ENCODE measurements at regions not wholly inside any gene's neighbourhood (a gene's known extent, or its start where the extent isn't known, plus 50 kb on each side); places are given as distances from the start of the nearest gene placed in this dataset.

DNA sequence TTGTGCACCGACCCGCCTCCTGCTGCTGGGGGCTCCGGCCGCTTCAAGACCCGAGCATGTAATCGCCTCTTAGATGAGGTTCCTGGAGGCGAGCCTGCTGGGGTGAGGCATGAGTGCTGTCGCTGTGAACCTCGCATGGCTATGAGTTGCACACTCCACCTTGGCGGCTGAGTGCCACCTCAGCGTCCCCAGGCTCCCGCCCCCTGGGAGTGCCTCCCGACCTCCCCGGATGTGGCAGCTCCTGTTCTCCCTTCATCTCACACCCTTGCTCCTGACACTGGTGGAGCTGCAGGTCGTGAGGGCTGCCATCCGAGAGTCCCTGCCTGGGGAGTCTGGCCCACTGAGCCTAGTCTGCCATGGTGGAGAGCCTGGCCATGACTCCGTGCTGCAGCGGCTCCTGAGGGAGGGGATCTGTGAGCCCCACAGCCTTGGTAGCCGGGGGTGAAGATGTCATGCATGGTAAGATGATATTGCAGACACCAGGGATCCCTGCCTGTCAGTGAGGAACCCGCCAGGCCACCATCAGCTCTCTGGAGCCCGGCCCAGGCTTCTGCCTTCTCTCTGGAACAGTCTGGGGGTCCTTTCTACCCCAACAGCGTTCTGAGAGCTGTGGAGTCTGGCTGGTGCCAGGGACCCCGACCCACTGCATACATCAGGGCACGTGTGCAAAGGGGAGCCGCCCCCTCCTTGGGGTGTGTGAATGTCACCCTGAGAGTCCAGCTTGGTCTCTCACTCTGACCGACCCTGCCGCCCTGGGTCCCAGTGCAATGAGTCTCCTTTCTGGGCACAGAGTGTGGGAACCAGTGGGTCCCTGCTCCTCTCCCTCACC lies 61.6 kb upstream of the HS6ST1 start:
- DNase-seq (ENCODE audit: low read depth in 1 of 2, low spot score in 1 of 2): no peak
- Histone ChIP-seq H3K4me3 (replicated peaks; ENCODE audit: insufficient read depth, low read length) (no peak overlapping the region), H3K27ac (replicated peaks) (no peak overlapping the region), H3K27me3 (ENCODE audit: insufficient read depth, poor library complexity, severe bottlenecking) (no peaks in the 10 kb centered on the region)
- TF ChIP-seq, protein P1, sequence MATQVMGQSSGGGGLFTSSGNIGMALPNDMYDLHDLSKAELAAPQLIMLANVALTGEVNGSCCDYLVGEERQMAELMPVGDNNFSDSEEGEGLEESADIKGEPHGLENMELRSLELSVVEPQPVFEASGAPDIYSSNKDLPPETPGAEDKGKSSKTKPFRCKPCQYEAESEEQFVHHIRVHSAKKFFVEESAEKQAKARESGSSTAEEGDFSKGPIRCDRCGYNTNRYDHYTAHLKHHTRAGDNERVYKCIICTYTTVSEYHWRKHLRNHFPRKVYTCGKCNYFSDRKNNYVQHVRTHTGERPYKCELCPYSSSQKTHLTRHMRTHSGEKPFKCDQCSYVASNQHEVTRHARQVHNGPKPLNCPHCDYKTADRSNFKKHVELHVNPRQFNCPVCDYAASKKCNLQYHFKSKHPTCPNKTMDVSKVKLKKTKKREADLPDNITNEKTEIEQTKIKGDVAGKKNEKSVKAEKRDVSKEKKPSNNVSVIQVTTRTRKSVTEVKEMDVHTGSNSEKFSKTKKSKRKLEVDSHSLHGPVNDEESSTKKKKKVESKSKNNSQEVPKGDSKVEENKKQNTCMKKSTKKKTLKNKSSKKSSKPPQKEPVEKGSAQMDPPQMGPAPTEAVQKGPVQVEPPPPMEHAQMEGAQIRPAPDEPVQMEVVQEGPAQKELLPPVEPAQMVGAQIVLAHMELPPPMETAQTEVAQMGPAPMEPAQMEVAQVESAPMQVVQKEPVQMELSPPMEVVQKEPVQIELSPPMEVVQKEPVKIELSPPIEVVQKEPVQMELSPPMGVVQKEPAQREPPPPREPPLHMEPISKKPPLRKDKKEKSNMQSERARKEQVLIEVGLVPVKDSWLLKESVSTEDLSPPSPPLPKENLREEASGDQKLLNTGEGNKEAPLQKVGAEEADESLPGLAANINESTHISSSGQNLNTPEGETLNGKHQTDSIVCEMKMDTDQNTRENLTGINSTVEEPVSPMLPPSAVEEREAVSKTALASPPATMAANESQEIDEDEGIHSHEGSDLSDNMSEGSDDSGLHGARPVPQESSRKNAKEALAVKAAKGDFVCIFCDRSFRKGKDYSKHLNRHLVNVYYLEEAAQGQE (IDR thresholded peaks at IDR 0.05; ENCODE audit: insufficient replicate concordance, low read depth): no peak
- TF ChIP-seq GABPA (IDR thresholded peaks at IDR 0.05; ENCODE audit: low read depth): no peak
- TF ChIP-seq, protein P2, sequence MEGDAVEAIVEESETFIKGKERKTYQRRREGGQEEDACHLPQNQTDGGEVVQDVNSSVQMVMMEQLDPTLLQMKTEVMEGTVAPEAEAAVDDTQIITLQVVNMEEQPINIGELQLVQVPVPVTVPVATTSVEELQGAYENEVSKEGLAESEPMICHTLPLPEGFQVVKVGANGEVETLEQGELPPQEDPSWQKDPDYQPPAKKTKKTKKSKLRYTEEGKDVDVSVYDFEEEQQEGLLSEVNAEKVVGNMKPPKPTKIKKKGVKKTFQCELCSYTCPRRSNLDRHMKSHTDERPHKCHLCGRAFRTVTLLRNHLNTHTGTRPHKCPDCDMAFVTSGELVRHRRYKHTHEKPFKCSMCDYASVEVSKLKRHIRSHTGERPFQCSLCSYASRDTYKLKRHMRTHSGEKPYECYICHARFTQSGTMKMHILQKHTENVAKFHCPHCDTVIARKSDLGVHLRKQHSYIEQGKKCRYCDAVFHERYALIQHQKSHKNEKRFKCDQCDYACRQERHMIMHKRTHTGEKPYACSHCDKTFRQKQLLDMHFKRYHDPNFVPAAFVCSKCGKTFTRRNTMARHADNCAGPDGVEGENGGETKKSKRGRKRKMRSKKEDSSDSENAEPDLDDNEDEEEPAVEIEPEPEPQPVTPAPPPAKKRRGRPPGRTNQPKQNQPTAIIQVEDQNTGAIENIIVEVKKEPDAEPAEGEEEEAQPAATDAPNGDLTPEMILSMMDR (IDR thresholded peaks at IDR 0.05; ENCODE audit: insufficient read depth, low read length): no peak
- TF ChIP-seq POLR2AphosphoS5 (IDR thresholded peaks at IDR 0.05; ENCODE audit: low read depth): no peak

DNA sequence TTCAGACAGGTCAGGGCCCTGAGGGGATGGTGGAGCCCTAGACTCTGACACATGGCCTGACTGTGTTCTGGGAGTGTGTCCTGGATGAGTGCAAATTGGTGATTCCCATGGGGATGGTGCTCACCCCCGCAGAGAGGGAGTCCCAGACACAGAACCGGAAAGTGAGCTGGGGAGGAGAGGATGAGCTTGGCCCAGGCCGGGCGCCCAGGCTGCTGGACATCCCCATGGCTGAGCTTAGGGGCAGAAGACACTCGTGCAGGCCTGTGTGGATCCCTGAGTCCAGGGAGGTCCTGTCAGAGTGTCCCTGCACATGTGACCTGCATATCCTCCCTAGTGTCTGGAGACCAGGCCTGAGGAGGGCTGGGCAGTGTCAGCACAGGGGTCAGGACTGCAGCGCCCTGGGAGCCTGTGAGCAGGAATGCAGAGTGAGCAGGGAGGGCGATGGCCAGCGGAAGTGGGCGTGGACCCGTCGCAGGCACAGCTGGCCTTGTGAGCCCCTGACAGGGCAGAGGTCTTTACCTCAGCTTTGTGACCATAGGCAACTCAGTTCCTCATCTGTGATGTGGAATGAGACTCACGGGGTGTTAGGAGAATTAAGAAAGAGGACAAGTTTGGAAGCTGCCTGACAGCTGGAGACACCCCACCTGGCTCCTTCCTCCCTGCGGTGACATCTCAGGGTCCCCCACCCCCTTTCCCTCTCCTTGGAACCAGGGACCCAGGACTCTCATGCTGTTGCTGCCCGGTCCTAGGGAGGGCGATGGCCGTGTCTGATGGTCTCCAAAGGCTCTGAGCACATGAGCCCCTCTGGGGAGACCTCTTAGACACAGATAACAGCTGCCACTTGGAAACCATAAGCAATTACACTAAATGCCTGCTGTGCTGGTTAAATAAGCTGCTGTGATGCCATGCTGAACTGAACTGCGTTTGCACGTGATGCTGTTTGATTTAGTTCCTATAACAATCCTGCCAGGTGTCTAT lies 62.6 kb upstream of the HS6ST1 start:
- Histone ChIP-seq H3K27me3 (ENCODE audit: insufficient read depth, poor library complexity, severe bottlenecking) (no peaks in the 10 kb centered on the region), H3K4me3 (replicated peaks; ENCODE audit: insufficient read depth, low read length) (no peak overlapping the region), H3K27ac (replicated peaks) (no peak overlapping the region)
- no peak for DNase-seq (ENCODE audit: low read depth in 1 of 2, low spot score in 1 of 2)
- TF ChIP-seq, protein P1 (IDR thresholded peaks at IDR 0.05; ENCODE audit: insufficient replicate concordance, low read depth): no peak
- TF ChIP-seq GABPA (IDR thresholded peaks at IDR 0.05; ENCODE audit: low read depth) (no peak), SPI1 (IDR thresholded peaks at IDR 0.05; ENCODE audit: borderline replicate concordance, low read depth) (no peak), POLR2AphosphoS5 (IDR thresholded peaks at IDR 0.05; ENCODE audit: low read depth) (no peak)
- TF ChIP-seq, protein P2 (IDR thresholded peaks at IDR 0.05; ENCODE audit: insufficient read depth, low read length): no peak

DNA sequence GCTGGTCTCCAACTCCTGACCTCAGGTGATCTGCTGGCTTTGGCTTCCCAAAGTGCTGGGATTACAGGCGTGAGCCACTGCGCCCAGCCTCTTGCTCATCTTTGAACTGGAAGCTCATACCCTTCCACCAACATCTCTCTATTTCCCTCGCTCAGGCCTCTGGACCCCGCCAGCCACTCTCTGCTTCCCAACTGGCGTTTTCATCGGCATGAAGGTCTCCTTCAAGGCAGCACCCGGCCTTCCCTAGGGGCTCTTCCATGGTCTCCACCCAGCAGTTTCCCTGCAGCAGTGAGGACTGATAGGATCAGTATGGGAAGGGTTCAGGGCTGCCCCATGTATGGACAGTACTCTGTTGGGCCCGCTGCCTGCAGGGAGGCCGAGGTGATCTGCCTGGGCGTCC lies 65.8 kb upstream of the HS6ST1 start:
- no peak for DNase-seq (ENCODE audit: low read depth in 1 of 2, low spot score in 1 of 2)
- Histone ChIP-seq H3K4me3 (replicated peaks; ENCODE audit: insufficient read depth, low read length) (no peak overlapping the region), H3K27ac (replicated peaks) (no peak overlapping the region), H3K27me3 (ENCODE audit: insufficient read depth, poor library complexity, severe bottlenecking) (no peaks in the 10 kb centered on the region)
- TF ChIP-seq, protein P1 (IDR thresholded peaks at IDR 0.05; ENCODE audit: insufficient replicate concordance, low read depth): no peak
- TF ChIP-seq SPI1 (IDR thresholded peaks at IDR 0.05; ENCODE audit: borderline replicate concordance, low read depth) (no peak), GABPA (IDR thresholded peaks at IDR 0.05; ENCODE audit: low read depth) (no peak), POLR2AphosphoS5 (IDR thresholded peaks at IDR 0.05; ENCODE audit: low read depth) (no peak)
- TF ChIP-seq, protein P2 (IDR thresholded peaks at IDR 0.05; ENCODE audit: insufficient read depth, low read length): no peak

Data from HL-60 (cell line).